ENCODE measurements at regions not wholly inside any gene's neighbourhood (a gene's known extent, or its start where the extent isn't known, plus 50 kb on each side); places are given as distances from the start of the nearest gene placed in this dataset.

DNA sequence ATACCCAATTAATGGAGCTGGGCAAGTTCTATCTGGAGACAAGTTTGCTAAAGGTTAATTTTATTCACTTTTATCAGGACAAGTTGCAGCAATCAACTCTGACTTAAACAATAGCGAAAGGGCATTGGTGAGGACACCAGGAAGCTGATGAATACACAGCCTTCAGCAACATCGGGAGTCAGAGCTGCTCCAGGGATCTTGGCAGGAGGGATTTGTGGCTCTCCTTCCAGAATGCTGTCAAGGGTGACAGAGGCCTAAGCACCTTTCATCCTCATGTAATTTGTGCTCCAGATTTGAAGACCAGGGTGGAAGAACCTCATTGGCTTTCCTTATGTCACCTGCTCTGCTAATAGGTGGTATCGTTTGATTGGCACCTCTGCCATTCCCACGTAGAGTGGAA lies 485.6 kb downstream of the NPIPA7 start:
- TF ChIP-seq, protein P1, sequence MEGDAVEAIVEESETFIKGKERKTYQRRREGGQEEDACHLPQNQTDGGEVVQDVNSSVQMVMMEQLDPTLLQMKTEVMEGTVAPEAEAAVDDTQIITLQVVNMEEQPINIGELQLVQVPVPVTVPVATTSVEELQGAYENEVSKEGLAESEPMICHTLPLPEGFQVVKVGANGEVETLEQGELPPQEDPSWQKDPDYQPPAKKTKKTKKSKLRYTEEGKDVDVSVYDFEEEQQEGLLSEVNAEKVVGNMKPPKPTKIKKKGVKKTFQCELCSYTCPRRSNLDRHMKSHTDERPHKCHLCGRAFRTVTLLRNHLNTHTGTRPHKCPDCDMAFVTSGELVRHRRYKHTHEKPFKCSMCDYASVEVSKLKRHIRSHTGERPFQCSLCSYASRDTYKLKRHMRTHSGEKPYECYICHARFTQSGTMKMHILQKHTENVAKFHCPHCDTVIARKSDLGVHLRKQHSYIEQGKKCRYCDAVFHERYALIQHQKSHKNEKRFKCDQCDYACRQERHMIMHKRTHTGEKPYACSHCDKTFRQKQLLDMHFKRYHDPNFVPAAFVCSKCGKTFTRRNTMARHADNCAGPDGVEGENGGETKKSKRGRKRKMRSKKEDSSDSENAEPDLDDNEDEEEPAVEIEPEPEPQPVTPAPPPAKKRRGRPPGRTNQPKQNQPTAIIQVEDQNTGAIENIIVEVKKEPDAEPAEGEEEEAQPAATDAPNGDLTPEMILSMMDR (IDR thresholded peaks at IDR 0.05) = no peak
- TF ChIP-seq POLR2A (IDR thresholded peaks at IDR 0.05) = no peak
